Nephron progenitor cell (in vitro differentiated cells): ENCODE measurements at regions not wholly inside any gene's neighbourhood (a gene's known extent, or its start where the extent isn't known, plus 50 kb on each side); places are given as distances from the start of the nearest gene placed in this dataset.

Experiments
- DNase-seq: peaks from one replicate; pipeline ENCODE4 v3.0.0; 2021
- H3K27ac Mint-ChIP-seq: 2 replicates; pipeline ENCODE4 v1.8.0; 2021; ENCODE audit warnings: mild to moderate bottlenecking, moderate library complexity, mixed read lengths
- H3K27me3 Mint-ChIP-seq: 2 replicates; pipeline ENCODE4 v1.8.0; 2021; ENCODE audit warnings: mild to moderate bottlenecking, low read depth, mixed read lengths; ENCODE audit not compliant: poor library complexity
- H3K36me3 Mint-ChIP-seq: 2 replicates; pipeline ENCODE4 v1.8.0; 2021; ENCODE audit warnings: low read depth, mixed read lengths
- H3K4me1 Mint-ChIP-seq: 2 replicates; pipeline ENCODE4 v1.8.0; 2021; ENCODE audit warnings: mixed read lengths
- H3K4me3 Mint-ChIP-seq: 2 replicates; pipeline ENCODE4 v1.8.0; 2021; ENCODE audit warnings: mild to moderate bottlenecking, moderate library complexity, mixed read lengths
- H3K9me3 Mint-ChIP-seq: 2 replicates; pipeline ENCODE4 v1.8.0; 2021; ENCODE audit warnings: mild to moderate bottlenecking, moderate library complexity, mixed read lengths
- CTCF ChIP-seq: fragments of 200-600 bp; sonication (generic); IDR thresholded peaks from 2 replicates; pipeline ENCODE4 v1.5.0; 2021; ENCODE audit warnings: antibody characterized with exemption

- Mint-ChIP-seq H3K4me3 (no peak overlapping the region), H3K9me3 (peaks cover 11% of the 10 kb centered on the region), H3K27ac (no peak overlapping the region), H3K4me1 (peaks cover 24% of the 10 kb centered on the region), H3K27me3 (peaks cover 12% of the 10 kb centered on the region), H3K36me3 (peaks cover 5% of the 10 kb centered on the region)
- no peak for DNase-seq
- no peak for TF ChIP-seq CTCF
Observed at GRCh38 chr5:73357576-73357975, 91.0 kb downstream of the FOXD1 start.

GRCh38 chr5:73355108-73355507, 93.5 kb downstream of the FOXD1 start:
- H3K36me3 Mint-ChIP-seq: peaks cover 5% of the 10 kb centered on the region
- peaks cover 15% of the 10 kb centered on the region for H3K9me3 Mint-ChIP-seq
- TF ChIP-seq CTCF: no peak
- no peak overlapping the region for H3K4me3 Mint-ChIP-seq
- no peak for DNase-seq
- peaks cover 7% of the 10 kb centered on the region for H3K27me3 Mint-ChIP-seq
- peaks cover 24% of the 10 kb centered on the region for H3K4me1 Mint-ChIP-seq
- H3K27ac Mint-ChIP-seq: no peak overlapping the region

GRCh38 chr5:73354406-73354805, 94.2 kb downstream of the FOXD1 start:
- Mint-ChIP-seq H3K4me1 (peaks cover 21% of the 10 kb centered on the region), H3K9me3 (peaks cover 22% of the 10 kb centered on the region), H3K27ac (no peak overlapping the region), H3K36me3 (peaks cover 5% of the 10 kb centered on the region), H3K4me3 (no peak overlapping the region), H3K27me3 (peaks cover 7% of the 10 kb centered on the region)
- DNase-seq: no peak
- TF ChIP-seq CTCF: no peak

- Mint-ChIP-seq H3K36me3 (peaks cover 5% of the 10 kb centered on the region), H3K27ac (no peak overlapping the region), H3K4me3 (no peak overlapping the region), H3K9me3 (peaks cover 39% of the 10 kb centered on the region), H3K4me1 (peaks cover 12% of the 10 kb centered on the region), H3K27me3 (peaks cover 10% of the 10 kb centered on the region)
- no peak for DNase-seq
- TF ChIP-seq CTCF: no peak
Observed at GRCh38 chr5:73352649-73353230, 95.8 kb downstream of the FOXD1 start.

GRCh38 chr5:73352243-73352642, 96.3 kb downstream of the FOXD1 start:
- peaks cover 44% of the 10 kb centered on the region for H3K9me3 Mint-ChIP-seq
- peaks cover 7% of the 10 kb centered on the region for H3K4me1 Mint-ChIP-seq
- no peak overlapping the region for H3K4me3 Mint-ChIP-seq
- no peak for TF ChIP-seq CTCF
- peaks cover 8% of the 10 kb centered on the region for H3K27me3 Mint-ChIP-seq
- H3K36me3 Mint-ChIP-seq: peaks cover 5% of the 10 kb centered on the region
- H3K27ac Mint-ChIP-seq: no peak overlapping the region
- no peak for DNase-seq

- H3K27me3 Mint-ChIP-seq: peaks cover 8% of the 10 kb centered on the region
- DNase-seq: no peak
- peaks cover 3% of the 10 kb centered on the region for H3K4me1 Mint-ChIP-seq
- H3K36me3 Mint-ChIP-seq: peaks cover 10% of the 10 kb centered on the region
- no peak overlapping the region for H3K4me3 Mint-ChIP-seq
- no peak overlapping the region for H3K27ac Mint-ChIP-seq
- peaks cover 50% of the 10 kb centered on the region for H3K9me3 Mint-ChIP-seq
- no peak for TF ChIP-seq CTCF
Observed at GRCh38 chr5:73351593-73351992, 97.0 kb downstream of the FOXD1 start.
